ENCODE measurements at regions not wholly inside any gene's neighbourhood (a gene's known extent, or its start where the extent isn't known, plus 50 kb on each side); places are given as distances from the start of the nearest gene placed in this dataset.
"Not testable (repeated sequence)": the region's sequence is repeated elsewhere in the genome, so short reads cannot be mapped to it uniquely, and the experiment has no call there.

DNA sequence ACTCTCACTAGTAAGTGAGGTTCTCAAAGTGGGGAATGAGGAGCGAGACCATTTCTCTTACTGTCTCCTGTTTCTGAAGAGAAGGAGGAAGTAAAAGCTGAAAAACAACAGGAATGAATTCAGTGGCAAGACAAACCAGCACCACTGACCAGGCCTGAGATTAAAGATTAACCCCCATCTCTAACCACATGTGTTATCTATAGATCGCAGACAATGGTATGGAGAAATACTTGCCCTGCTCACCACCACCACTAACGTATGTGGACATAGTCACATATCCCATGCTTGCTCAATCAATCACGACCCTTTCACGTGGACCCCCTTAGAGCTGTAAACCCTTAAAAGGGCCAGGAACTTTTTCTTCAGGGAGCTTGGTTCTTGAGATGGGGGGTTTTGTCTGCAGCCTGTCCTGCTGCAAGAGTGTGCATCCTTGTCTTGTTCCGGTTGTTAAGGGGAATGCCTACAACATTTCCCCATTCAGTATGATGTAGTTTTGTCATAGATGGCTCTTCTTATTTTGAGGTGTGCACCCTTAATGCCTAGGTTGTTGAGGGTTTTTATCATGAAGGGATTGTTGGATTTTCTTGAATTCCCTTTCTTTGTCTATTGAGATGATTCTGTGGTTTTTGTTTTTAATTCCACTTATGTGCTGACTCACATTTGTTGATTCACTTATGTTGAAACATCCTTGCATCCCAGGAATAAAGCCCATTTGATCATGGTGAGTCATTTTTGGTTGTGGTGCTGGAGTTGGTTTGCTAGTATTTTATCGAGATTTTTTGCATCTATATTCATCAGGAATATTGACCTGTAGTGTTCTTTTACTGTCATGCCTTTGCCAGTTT lies 698.8 kb upstream of the LMO3 start:
- no peak overlapping the region for H3K27ac Mint-ChIP-seq
- DNase-seq (no peak), ATAC-seq (ENCODE audit: low read depth) (no peak)
- H3K4me3 Mint-ChIP-seq, result no peak overlapping the region
- POLR2A ChIA-PET, result no interaction called here
- peaks cover 8% of the 10 kb centered on the region for H3K9me3 Mint-ChIP-seq
- H3K36me3 Mint-ChIP-seq, result no peaks in the 10 kb centered on the region
- no peaks in the 10 kb centered on the region for H3K27me3 Mint-ChIP-seq
- no peaks in the 10 kb centered on the region for H3K4me1 Mint-ChIP-seq

DNA sequence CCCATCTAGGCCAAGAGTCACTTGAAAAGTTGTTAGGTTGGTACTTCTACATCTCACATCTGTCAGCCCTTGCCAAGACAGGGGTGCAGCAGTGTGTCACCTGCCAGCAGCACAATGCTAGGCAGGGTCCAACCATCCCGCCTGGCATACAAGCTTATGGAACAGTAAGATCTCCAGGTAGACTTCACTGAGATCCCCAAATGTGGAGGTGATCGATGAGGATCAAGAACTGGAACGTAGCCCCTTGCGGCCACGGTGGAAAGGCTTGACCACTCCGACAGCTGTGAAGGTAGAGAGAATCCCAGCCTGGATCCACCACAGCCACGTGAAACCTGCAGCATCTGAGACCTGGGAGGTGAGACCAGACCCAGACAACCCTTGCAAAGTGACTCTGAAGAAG lies 696.0 kb upstream of the LMO3 start:
- Mint-ChIP-seq H3K9me3 (peaks cover 20% of the 10 kb centered on the region), H3K4me3 (no peak overlapping the region), H3K36me3 (no peaks in the 10 kb centered on the region), H3K4me1 (no peaks in the 10 kb centered on the region), H3K27ac (no peak overlapping the region), H3K27me3 (no peaks in the 10 kb centered on the region)
- ATAC-seq (ENCODE audit: low read depth), result no peak
- POLR2A ChIA-PET, result no interaction called here
- no peak for DNase-seq

DNA sequence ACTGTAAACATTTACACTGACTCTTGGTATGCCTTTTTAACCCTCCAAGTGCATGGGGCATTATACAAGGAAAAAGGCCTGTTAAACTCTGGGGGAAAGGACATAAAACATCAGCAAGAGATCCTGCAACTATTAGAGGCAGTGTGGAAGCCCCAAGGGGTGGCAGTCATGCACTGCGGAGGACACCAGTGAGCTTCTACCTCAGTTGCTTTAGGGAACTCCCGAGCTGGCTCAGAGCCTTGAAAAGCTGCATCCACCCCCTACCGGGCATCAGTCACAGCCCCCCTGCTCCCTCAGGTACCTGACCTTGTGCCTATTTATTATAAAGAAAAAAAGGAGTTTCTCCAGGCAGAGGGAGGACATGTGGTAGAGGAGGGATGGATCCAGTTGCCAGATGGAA lies 695.6 kb upstream of the LMO3 start:
- Mint-ChIP-seq H3K4me3 (no peak overlapping the region), H3K27me3 (no peaks in the 10 kb centered on the region), H3K9me3 (peaks cover 21% of the 10 kb centered on the region), H3K4me1 (no peaks in the 10 kb centered on the region), H3K27ac (no peak overlapping the region), H3K36me3 (no peaks in the 10 kb centered on the region)
- DNase-seq (no peak), ATAC-seq (ENCODE audit: low read depth) (no peak)
- POLR2A ChIA-PET, result no interaction called here

DNA sequence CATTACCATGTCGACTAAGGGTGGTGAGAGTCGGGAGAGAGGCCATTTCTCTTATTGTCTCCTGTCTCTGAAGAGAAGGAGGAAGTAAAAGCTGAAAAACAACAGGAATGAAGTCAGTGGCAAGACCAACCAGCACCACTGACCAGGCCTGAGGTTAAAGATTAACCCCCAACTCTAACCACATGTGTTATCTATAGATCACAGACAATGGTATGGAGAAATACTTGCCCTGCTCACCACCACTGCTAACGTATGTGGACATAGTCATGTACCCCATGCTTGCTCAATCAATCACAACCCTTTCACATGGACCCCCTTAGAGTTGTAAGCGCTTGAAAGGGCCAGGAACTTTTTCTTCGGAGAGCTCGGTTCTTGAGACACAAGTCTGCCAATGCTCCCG lies 690.9 kb upstream of the LMO3 start:
- no peak for ATAC-seq (ENCODE audit: low read depth)
- H3K4me1 Mint-ChIP-seq, result no peaks in the 10 kb centered on the region
- H3K4me3 Mint-ChIP-seq, result no peak overlapping the region
- peaks cover 18% of the 10 kb centered on the region for H3K9me3 Mint-ChIP-seq
- no peaks in the 10 kb centered on the region for H3K36me3 Mint-ChIP-seq
- no peak for DNase-seq
- no peak overlapping the region for H3K27ac Mint-ChIP-seq
- no peaks in the 10 kb centered on the region for H3K27me3 Mint-ChIP-seq
- POLR2A ChIA-PET, result no interaction called here

DNA sequence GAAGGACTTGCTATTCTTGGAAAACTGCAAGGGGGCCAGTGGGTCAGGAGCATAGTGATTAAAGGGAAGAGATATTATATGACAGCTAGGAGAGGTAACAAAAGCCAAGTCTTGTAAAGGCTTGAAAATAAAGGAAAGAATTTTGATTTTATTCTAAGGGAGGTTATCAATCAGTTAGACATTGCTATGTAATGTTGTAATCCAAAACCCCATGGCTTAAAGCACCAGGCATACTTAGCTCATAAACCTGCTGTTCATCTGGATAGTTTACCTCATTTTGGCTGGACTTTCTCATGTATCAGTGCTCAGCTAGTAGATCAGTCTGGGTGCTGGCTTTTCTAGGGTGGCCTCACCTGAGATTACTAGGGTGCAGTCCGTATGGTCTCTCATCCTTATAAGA lies 680.9 kb upstream of the LMO3 start:
- no peaks in the 10 kb centered on the region for H3K27me3 Mint-ChIP-seq

DNA sequence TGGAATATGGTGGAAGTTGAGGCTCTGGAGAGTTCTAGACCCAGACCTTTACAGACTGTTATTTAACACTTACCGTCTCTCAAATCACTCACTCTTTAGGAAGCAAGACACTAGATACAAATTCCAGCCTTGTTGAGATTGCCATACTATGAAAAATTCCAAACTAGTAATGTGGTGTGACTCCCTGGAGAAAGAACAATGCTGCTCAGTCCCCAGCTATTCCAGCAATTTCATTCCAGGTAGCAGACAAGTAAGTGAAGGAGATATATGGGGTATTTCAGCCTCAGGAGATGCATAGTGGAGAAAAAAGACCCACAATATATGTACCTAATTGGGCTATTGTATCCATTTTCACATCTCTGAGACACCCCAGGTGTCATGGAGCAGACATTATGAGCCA lies 678.9 kb upstream of the LMO3 start:
- Mint-ChIP-seq H3K36me3 (no peaks in the 10 kb centered on the region), H3K9me3 (peaks cover 5% of the 10 kb centered on the region), H3K27ac (no peak overlapping the region), H3K27me3 (no peaks in the 10 kb centered on the region), H3K4me1 (no peaks in the 10 kb centered on the region), H3K4me3 (no peak overlapping the region)
- POLR2A ChIA-PET, result no interaction called here
- no peak for DNase-seq
- ATAC-seq (ENCODE audit: low read depth), result no peak

More for the DNA sequence above, 680.9 kb upstream of the LMO3 start:
- ATAC-seq (ENCODE audit: low read depth), result no peak
- no peak for DNase-seq
- H3K4me3 Mint-ChIP-seq, result no peak overlapping the region
- H3K4me1 Mint-ChIP-seq, result no peaks in the 10 kb centered on the region
- H3K36me3 Mint-ChIP-seq, result no peaks in the 10 kb centered on the region
- POLR2A ChIA-PET, result no interaction called here
- no peak overlapping the region for H3K27ac Mint-ChIP-seq
- H3K9me3 Mint-ChIP-seq, result peaks cover 5% of the 10 kb centered on the region

DNA sequence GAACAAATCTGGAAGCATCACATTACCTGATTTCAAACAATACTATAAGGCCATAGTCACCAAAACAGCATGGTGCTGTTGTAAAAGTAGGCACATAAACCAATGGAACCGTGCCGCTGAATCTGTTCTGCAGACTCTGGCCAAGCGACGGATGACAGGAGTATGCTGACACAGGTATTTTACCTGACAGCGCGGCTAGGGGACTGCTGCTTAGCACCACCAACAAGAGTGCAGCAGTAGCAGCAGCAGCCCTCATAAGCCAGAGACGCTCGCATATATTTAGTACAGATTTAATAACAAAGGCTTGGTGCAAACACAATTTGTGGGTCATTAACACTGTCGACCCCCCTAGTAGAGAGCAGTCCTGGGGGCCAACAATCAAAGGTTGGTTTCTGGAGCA lies 677.6 kb upstream of the LMO3 start:
- POLR2A ChIA-PET, result no interaction called here
- H3K9me3 Mint-ChIP-seq, result peaks cover 5% of the 10 kb centered on the region
- no peak for ATAC-seq (ENCODE audit: low read depth)
- H3K4me3 Mint-ChIP-seq, result no peak overlapping the region
- H3K27ac Mint-ChIP-seq, result no peak overlapping the region
- no peak for DNase-seq
- no peaks in the 10 kb centered on the region for H3K4me1 Mint-ChIP-seq
- no peaks in the 10 kb centered on the region for H3K27me3 Mint-ChIP-seq
- no peaks in the 10 kb centered on the region for H3K36me3 Mint-ChIP-seq

DNA sequence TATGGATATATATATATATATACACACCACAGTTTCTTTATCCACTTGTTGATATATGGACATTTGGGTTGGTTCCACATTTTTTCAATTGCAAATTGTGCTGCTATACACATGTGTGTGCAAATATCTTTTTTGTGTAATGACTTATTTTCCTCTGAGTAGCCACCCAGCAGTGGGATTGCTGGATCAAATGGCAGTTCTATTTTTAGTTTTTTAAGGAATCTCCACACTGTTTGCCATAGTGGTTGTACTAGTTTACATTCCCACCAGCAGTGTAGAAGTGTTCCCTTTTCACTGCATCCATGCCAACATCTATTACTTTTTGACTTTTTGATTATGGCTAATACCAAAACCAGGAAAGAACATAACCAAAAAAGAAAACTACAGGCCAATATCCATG lies 676.2 kb upstream of the LMO3 start:
- ATAC-seq (ENCODE audit: low read depth); H3K27me3 Mint-ChIP-seq; H3K36me3 Mint-ChIP-seq; DNase-seq; H3K27ac Mint-ChIP-seq; H3K4me1 Mint-ChIP-seq; H3K4me3 Mint-ChIP-seq; H3K9me3 Mint-ChIP-seq; POLR2A ChIA-PET: not testable (repeated sequence)

DNA sequence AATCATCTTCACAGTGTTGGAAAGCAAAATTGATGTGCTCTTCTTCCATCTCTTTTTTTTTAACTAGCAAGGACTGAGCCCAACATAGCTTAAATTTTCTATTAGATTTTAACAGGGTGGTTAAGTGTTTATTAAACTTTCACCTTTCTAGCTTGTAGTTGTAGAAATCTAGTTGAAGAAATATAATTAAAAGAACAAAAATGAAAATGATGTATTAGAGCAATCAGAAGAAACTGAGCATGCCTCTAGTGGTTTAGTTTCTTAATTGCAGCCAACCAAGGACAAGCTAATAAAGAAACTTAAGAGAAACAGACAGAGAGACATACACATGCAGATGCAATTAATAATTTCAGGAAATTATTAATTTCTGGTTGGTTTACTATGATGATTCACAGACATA lies 673.0 kb upstream of the LMO3 start:
- Mint-ChIP-seq H3K36me3 (no peaks in the 10 kb centered on the region), H3K27me3 (no peaks in the 10 kb centered on the region), H3K9me3 (peaks cover 6% of the 10 kb centered on the region), H3K4me1 (no peaks in the 10 kb centered on the region), H3K27ac (no peak overlapping the region), H3K4me3 (no peak overlapping the region)
- DNase-seq, result no peak
- ATAC-seq (ENCODE audit: low read depth), result no peak
- POLR2A ChIA-PET, result no interaction called here

DNA sequence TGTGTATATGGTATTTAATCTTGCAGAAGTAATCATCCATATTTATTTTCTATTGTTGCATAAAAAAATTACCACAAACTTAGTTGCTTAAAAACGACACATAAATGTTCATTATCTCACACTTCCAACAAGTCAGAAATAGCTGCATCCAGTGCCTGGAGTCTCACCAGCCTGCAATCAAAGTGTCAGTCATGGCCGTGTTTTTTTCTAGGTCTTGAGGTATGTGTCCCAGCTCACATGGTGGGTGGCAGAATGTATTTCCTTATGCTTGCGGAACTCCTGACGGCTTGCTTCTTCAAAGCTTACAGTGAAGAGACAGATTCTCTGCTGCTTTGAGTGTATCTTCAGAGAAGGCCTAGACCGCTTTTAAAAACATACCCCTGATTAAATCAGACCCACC lies 670.2 kb upstream of the LMO3 start:
- POLR2A ChIA-PET, result no interaction called here
- DNase-seq (no peak), ATAC-seq (ENCODE audit: low read depth) (no peak)
- H3K36me3 Mint-ChIP-seq, result no peaks in the 10 kb centered on the region
- no peak overlapping the region for H3K4me3 Mint-ChIP-seq
- H3K27ac Mint-ChIP-seq, result no peak overlapping the region
- peaks cover 6% of the 10 kb centered on the region for H3K9me3 Mint-ChIP-seq
- H3K4me1 Mint-ChIP-seq, result no peaks in the 10 kb centered on the region
- no peaks in the 10 kb centered on the region for H3K27me3 Mint-ChIP-seq

DNA sequence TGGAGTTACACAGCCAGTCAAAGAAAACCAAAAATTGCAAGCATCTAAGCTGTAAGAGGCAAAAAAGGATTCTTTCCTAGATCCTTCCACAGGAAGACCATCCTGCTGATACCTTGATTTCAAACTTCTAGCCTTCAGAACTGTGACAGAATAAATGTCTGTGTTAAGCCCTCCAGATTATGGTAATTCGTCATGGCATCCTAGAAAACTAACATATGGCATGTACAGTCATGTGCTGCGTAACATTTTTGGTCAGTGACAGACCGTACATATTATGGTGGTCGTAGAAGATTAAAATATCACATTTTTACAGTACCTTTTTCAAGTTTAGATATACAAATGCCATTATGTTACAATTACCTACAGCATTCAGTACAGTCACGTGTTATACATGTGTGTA lies 660.9 kb upstream of the LMO3 start:
- no peaks in the 10 kb centered on the region for H3K27me3 Mint-ChIP-seq
- H3K36me3 Mint-ChIP-seq, result no peaks in the 10 kb centered on the region
- POLR2A ChIA-PET, result no interaction called here
- H3K9me3 Mint-ChIP-seq, result peaks cover 4% of the 10 kb centered on the region
- no peak for ATAC-seq (ENCODE audit: low read depth)
- no peak overlapping the region for H3K4me3 Mint-ChIP-seq
- H3K27ac Mint-ChIP-seq, result no peak overlapping the region
- no peaks in the 10 kb centered on the region for H3K4me1 Mint-ChIP-seq
- no peak for DNase-seq

DNA sequence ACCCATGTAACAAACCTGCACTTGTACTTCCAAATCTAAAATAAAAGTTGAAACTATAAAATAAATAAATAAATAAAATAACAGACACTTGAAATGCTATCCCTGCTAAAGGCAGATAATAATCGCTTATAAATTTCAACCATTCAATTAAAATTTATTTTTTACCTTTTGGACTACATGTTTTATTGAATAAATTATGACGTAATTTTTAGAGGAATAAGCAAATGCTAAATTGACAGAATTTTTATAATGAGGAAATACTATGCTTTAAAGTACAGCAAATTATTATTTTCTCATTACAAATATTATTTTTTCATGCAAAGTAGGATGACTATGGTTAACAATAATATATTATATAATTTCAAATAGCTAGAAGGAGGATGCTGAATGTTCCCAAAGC lies 658.6 kb upstream of the LMO3 start:
- POLR2A ChIA-PET, result no interaction called here
- Mint-ChIP-seq H3K27ac (no peak overlapping the region), H3K4me1 (no peaks in the 10 kb centered on the region), H3K4me3 (no peak overlapping the region), H3K9me3 (peaks cover 1% of the 10 kb centered on the region), H3K27me3 (no peaks in the 10 kb centered on the region), H3K36me3 (no peaks in the 10 kb centered on the region)
- ATAC-seq (ENCODE audit: low read depth), result no peak
- no peak for DNase-seq

DNA sequence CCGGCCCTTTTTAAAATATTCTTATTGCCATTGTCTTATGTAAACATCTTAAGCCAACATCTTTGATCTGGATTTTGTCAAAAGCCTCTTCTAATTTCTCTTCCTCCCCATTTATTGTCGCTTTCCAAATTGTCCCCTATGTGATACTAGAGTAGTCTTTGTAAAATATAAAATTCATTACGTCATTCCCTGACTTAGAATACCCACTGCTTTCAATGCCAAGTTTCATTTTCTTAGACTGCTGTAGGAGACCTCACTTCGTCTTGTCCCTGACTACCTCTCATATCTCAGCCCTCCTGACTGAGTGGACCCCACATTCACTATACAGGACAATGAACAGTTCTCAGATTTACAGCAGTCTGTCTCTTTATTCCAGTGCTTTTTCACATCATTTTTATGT lies 633.9 kb upstream of the LMO3 start:
- Mint-ChIP-seq H3K4me1 (no peaks in the 10 kb centered on the region), H3K27ac (no peak overlapping the region), H3K36me3 (no peaks in the 10 kb centered on the region), H3K27me3 (no peaks in the 10 kb centered on the region), H3K4me3 (no peak overlapping the region), H3K9me3 (peaks cover 14% of the 10 kb centered on the region)
- ATAC-seq (ENCODE audit: low read depth) (no peak), DNase-seq (no peak)
- POLR2A ChIA-PET, result no interaction called here

DNA sequence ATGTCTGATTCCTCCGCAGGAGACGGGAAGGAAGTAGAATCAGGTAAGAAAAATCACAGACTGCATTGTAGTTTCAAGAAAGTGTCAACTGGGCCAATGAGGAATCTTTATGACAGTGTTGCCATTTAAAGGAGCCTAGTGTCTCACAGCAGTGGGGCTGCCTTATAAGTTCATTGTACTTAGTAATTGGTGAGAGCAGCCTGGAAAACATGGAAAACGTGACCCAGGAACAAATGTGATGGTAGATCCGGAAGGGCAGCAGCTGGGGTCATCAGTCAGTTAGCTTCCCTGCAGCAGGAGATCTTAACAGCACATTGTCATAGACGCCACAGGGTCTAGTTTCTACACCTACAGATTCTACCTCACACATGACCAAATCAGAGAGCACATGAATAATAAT lies 630.0 kb upstream of the LMO3 start:
- H3K36me3 Mint-ChIP-seq, result no peaks in the 10 kb centered on the region
- no peak overlapping the region for H3K4me3 Mint-ChIP-seq
- no peaks in the 10 kb centered on the region for H3K27me3 Mint-ChIP-seq
- no peak for DNase-seq
- no peak for ATAC-seq (ENCODE audit: low read depth)
- H3K9me3 Mint-ChIP-seq, result peaks cover 9% of the 10 kb centered on the region
- H3K4me1 Mint-ChIP-seq, result no peaks in the 10 kb centered on the region
- no peak overlapping the region for H3K27ac Mint-ChIP-seq
- POLR2A ChIA-PET, result no interaction called here
